ENCODE measurements at regions not wholly inside any gene's neighbourhood (a gene's known extent, or its start where the extent isn't known, plus 50 kb on each side); places are given as distances from the start of the nearest gene placed in this dataset.

DNA sequence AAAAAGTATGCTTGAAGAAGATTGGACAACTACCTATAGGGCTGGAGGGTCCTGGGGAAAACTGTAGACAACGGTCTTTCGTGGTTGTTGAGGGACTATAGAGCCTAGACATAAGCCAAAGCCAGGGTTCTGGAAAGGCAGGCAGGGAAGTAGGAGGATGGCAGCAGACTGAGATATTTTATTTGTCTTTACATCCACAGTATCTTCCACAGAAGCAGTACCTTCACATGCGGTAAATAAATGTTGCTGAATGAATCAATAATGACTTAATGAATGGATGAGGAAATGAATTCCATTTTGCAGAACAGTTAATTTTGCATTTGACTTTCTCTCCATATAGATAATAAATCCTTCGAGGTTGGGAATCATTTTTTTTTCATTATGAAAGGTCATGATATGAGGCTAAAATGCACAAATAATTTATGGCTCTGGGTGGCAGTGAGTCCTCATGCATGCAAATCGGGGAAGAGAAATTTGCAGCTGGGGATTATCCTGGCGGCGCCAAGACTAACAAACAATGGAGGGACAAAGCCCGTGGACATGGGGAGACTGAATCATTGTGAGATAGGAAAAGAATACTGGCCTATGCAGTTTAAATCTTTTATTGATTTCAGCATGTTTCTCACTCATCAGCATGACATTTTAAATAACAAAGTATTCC, 102.0 kb downstream of the ERCC5 start:
- TF ChIP-seq ZC3H10 (CRISPR knock-in tag; IDR thresholded peaks at IDR 0.05) (no peak), PPARA (CRISPR knock-in tag; IDR thresholded peaks at IDR 0.05; ENCODE audit: borderline replicate concordance) (no peak), ESRRG (CRISPR knock-in tag; IDR thresholded peaks at IDR 0.05) (no peak)

Data from SK-N-SH treated with all-trans-retinoic acid at 6 μM for 48 hours (cell line).